Gastroesophageal sphincter (tissue), 4 donors: ENCODE measurements at regions not wholly inside any gene's neighbourhood (a gene's known extent, or its start where the extent isn't known, plus 50 kb on each side); places are given as distances from the start of the nearest gene placed in this dataset.

Experiments used
- ATAC-seq: fragments of 150-250 bp; one replicate; pipeline ENCODE4 v1.9.1; 2016; ENCODE audit warnings: mild to moderate bottlenecking, moderate library complexity
- H3K27ac ChIP-seq, 4 donors: fragments of 200-600 bp; sonication (generic) in 3 of 4; 1 replicate in 3 of 4; 2 replicates in 1 of 4; pipeline ENCODE4 v1.5.1; 2016 to 2019
- H3K27me3 ChIP-seq: fragments of 200-600 bp; sonication (generic); one replicate; pipeline ENCODE4 v1.5.1; 2019
- H3K36me3 ChIP-seq, 2 donors: fragments of 200-600 bp; sonication (generic); one replicate each; pipeline ENCODE4 v1.5.1; 2019; ENCODE audit warnings: control low read depth in 1 of 2
- H3K4me1 ChIP-seq, 3 donors: fragments of 200-600 bp; sonication (generic); 1 replicate in 2 of 3; 2 replicates in 1 of 3; pipeline ENCODE4 v1.5.1; 2016 to 2019; ENCODE audit warnings: control low read depth in 2 of 3
- H3K4me3 ChIP-seq, 2 donors: fragments of 200-600 bp; sonication (generic); one replicate each; pipeline ENCODE4 v1.5.1; 2019; ENCODE audit warnings: mild to moderate bottlenecking in 1 of 2, moderate library complexity in 1 of 2
- H3K9me3 ChIP-seq, 3 donors: fragments of 200-600 bp; sonication (generic); one replicate each; pipeline ENCODE4 v1.5.1; 2017 to 2019; ENCODE audit warnings: control low read depth in 2 of 3
- CTCF ChIP-seq, 4 experiments: fragments of 200-600 bp in 2 of 4; fragments of 450-650 bp in 2 of 4; sonication (generic) in 1 of 4; IDR thresholded peaks; one replicate each; pipeline ENCODE4 v1.5.1; 2017 to 2019; ENCODE audit warnings: antibody characterized with exemption in 4 of 4, mild to moderate bottlenecking in 2 of 4, moderate library complexity in 2 of 4
- EP300 ChIP-seq: sonication (generic); formaldehyde crosslinking; IDR thresholded peaks from one replicate; pipeline ENCODE4 v1.6.1; 2017; ENCODE audit warnings: antibody characterized with exemption, mild to moderate bottlenecking
- POLR2A ChIP-seq, 2 donors: fragments of 450-650 bp; IDR thresholded peaks; one replicate each; pipeline ENCODE4 v1.6.1; 2017; ENCODE audit warnings: antibody characterized with exemption in 2 of 2, mild to moderate bottlenecking in 2 of 2, moderate library complexity in 1 of 2
- POLR2AphosphoS5 ChIP-seq: sonication (generic); formaldehyde crosslinking; IDR thresholded peaks from one replicate; pipeline ENCODE4 v1.6.1; 2017; ENCODE audit warnings: antibody characterized with exemption
- WGBS, 2 donors: methylation state at CpG; one replicate each; pipeline ENCODE4 v1.1.5; 2018; ENCODE audit warnings: low coverage in 1 of 2; 5-methylcytosine and 5-hydroxymethylcytosine counted together

- Histone ChIP-seq H3K36me3 (no peaks in the 10 kb centered on the region), H3K9me3 (no peaks in the 10 kb centered on the region), H3K4me3 (no peak overlapping the region), H3K27ac (no peak overlapping the region), H3K27me3 (no peaks in the 10 kb centered on the region), H3K4me1 (peaks cover 0 to 32% (median 9%) of the 10 kb centered on the region in 3 donors)
- no peak for TF ChIP-seq EP300
- TF ChIP-seq POLR2A (IDR thresholded peaks at IDR 0.05), result no peak
- TF ChIP-seq POLR2AphosphoS5, result no peak
- TF ChIP-seq CTCF (IDR thresholded peaks at IDR 0.05), result no peak
- ATAC-seq, result no peak
- 87 to 93% methylated on average over 3 of the region's 3 CpGs for WGBS, 2 donors
Measured at GRCh38 chr1:14302025-14302424, 296.5 kb upstream of the KAZN start.

GRCh38 chr1:14303011-14303410, 295.5 kb upstream of the KAZN start:
- peak overlapping the region in 2 of 4 donors; percentile 68 to 78 for H3K27ac ChIP-seq
- no peaks in the 10 kb centered on the region for H3K9me3 ChIP-seq
- H3K36me3 ChIP-seq, result no peaks in the 10 kb centered on the region
- ATAC-seq, result no peak
- no peak for TF ChIP-seq EP300
- TF ChIP-seq POLR2A (IDR thresholded peaks at IDR 0.05), result no peak
- TF ChIP-seq POLR2AphosphoS5, result no peak
- TF ChIP-seq CTCF (IDR thresholded peaks at IDR 0.05), result no peak
- no peaks in the 10 kb centered on the region for H3K27me3 ChIP-seq
- no peak overlapping the region for H3K4me3 ChIP-seq
- H3K4me1 ChIP-seq, result peaks cover 0 to 32% (median 9%) of the 10 kb centered on the region in 3 donors
- 86 to 93% methylated on average over 3 to 5 of the region's 5 CpGs for WGBS, 2 donors

- H3K36me3 ChIP-seq, result no peaks in the 10 kb centered on the region
- H3K4me1 ChIP-seq, result peaks cover 0 to 32% (median 9%) of the 10 kb centered on the region in 3 donors
- ATAC-seq, result peak; percentile 91
- no peaks in the 10 kb centered on the region for H3K27me3 ChIP-seq
- no peaks in the 10 kb centered on the region for H3K9me3 ChIP-seq
- no peak overlapping the region for H3K4me3 ChIP-seq
- 9 to 29% methylated on average over 4 to 7 of the region's 7 CpGs for WGBS, 2 donors
- H3K27ac ChIP-seq, result peak overlapping the region; percentile 45 to 78 (median 70)
- TF ChIP-seq POLR2AphosphoS5 (peak; percentile 74), EP300 (no peak)
Measured at GRCh38 chr1:14304381-14304865, 294.1 kb upstream of the KAZN start.

GRCh38 chr1:14308460-14308859, 290.0 kb upstream of the KAZN start:
- no peaks in the 10 kb centered on the region for H3K27me3 ChIP-seq
- no peak overlapping the region for H3K27ac ChIP-seq
- TF ChIP-seq POLR2AphosphoS5 (no peak), CTCF (IDR thresholded peaks at IDR 0.05) (no peak), POLR2A (IDR thresholded peaks at IDR 0.05) (no peak), EP300 (no peak)
- peaks cover 0 to 30% (median 9%) of the 10 kb centered on the region in 3 donors for H3K4me1 ChIP-seq
- peaks cover 0 to 5% (median 0%) of the 10 kb centered on the region in 3 donors for H3K9me3 ChIP-seq
- H3K4me3 ChIP-seq, result no peak overlapping the region
- WGBS, 2 donors, result 79 to 100% methylated on average over 1 to 2 of the region's 2 CpGs
- no peak for ATAC-seq
- H3K36me3 ChIP-seq, result no peaks in the 10 kb centered on the region

GRCh38 chr1:14309984-14310383, 288.5 kb upstream of the KAZN start:
- WGBS, 2 donors, result 76 to 100% methylated on average over 1 to 3 of the region's 3 CpGs
- ATAC-seq, result no peak

More at GRCh38 chr1:14309984-14310383, 288.5 kb upstream of the KAZN start:
- Histone ChIP-seq H3K4me3 (no peak overlapping the region), H3K27me3 (no peaks in the 10 kb centered on the region), H3K4me1 (peaks cover 0 to 17% (median 8%) of the 10 kb centered on the region in 3 donors), H3K36me3 (no peaks in the 10 kb centered on the region), H3K27ac (no peak overlapping the region), H3K9me3 (peaks cover 0 to 5% (median 0%) of the 10 kb centered on the region in 3 donors)
- TF ChIP-seq CTCF (IDR thresholded peaks at IDR 0.05), result no peak
- no peak for TF ChIP-seq EP300
- no peak for TF ChIP-seq POLR2A (IDR thresholded peaks at IDR 0.05)
- no peak for TF ChIP-seq POLR2AphosphoS5
